ENCODE measurements at regions not wholly inside any gene's neighbourhood (a gene's known extent, or its start where the extent isn't known, plus 50 kb on each side); places are given as distances from the start of the nearest gene placed in this dataset.

DNA sequence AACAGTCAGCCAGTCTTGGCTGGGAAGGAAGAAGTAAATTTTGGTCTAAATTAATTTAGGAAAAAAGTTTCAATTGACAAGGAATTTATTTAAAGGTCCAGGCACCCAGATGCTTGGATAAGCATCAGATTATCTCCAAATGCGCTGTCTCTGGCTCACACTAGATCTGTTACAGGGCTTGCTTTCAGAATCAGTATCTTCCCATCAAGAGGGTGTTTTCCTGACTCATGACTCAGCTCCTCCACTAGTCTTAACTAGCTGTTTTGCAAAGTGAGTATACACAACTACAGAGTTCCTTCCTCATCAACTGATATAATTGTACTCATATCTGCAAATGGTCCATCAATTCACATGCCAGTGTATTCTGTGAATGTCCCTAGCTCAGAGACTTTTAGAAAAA lies 482.1 kb upstream of the CPEB2 start:
- H3K4me3 ChIP-seq: no peak overlapping the region
- peaks cover 0 to 3% (median 0%) of the 10 kb centered on the region in 4 donors for H3K9me3 ChIP-seq
- no peak for DNase-seq (ENCODE audit: low spot score in 2 of 2)
- no peaks in the 10 kb centered on the region for H3K4me1 ChIP-seq
- H3K27ac ChIP-seq: no peak overlapping the region
- 70 to 71% methylated on average over 1 of the region's 1 CpG for WGBS, 2 donors
- H3K36me3 ChIP-seq: no peaks in the 10 kb centered on the region
- TF ChIP-seq, protein P1, sequence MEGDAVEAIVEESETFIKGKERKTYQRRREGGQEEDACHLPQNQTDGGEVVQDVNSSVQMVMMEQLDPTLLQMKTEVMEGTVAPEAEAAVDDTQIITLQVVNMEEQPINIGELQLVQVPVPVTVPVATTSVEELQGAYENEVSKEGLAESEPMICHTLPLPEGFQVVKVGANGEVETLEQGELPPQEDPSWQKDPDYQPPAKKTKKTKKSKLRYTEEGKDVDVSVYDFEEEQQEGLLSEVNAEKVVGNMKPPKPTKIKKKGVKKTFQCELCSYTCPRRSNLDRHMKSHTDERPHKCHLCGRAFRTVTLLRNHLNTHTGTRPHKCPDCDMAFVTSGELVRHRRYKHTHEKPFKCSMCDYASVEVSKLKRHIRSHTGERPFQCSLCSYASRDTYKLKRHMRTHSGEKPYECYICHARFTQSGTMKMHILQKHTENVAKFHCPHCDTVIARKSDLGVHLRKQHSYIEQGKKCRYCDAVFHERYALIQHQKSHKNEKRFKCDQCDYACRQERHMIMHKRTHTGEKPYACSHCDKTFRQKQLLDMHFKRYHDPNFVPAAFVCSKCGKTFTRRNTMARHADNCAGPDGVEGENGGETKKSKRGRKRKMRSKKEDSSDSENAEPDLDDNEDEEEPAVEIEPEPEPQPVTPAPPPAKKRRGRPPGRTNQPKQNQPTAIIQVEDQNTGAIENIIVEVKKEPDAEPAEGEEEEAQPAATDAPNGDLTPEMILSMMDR (IDR thresholded peaks at IDR 0.05): no peak
- TF ChIP-seq POLR2A (IDR thresholded peaks at IDR 0.05): no peak
- no peaks in the 10 kb centered on the region for H3K27me3 ChIP-seq

DNA sequence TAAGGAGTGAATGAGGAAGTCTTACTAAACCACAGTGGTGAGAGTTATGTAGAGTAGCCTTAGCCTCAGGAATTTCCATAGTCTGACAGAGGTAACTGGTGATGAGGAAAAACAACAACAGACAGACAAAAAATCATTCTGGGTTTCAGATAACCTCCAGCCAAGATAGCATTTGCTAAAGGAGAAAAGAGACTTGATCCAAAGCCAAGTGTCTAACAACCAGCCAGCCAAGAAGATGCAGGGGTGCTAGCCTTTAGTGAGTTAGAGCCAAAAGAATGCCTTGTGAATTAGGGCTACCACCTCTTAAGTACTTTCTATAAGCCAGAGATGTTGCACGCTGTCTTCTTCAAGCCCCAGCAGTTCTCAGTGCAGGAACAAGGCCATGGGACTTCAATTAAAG lies 478.0 kb upstream of the CPEB2 start:
- DNase-seq (ENCODE audit: low spot score in 2 of 2): no peak
- Histone ChIP-seq H3K27me3 (no peaks in the 10 kb centered on the region), H3K4me3 (no peak overlapping the region), H3K36me3 (no peaks in the 10 kb centered on the region), H3K27ac (no peak overlapping the region), H3K4me1 (no peaks in the 10 kb centered on the region), H3K9me3 (peaks cover 0 to 3% (median 0%) of the 10 kb centered on the region in 4 donors)
- TF ChIP-seq, protein P1 (IDR thresholded peaks at IDR 0.05): no peak
- TF ChIP-seq POLR2A (IDR thresholded peaks at IDR 0.05) (no peak), EP300 (IDR thresholded peaks at IDR 0.05) (no peak)
- 92 to 100% methylated on average over 1 of the region's 1 CpG for WGBS, 2 donors

DNA sequence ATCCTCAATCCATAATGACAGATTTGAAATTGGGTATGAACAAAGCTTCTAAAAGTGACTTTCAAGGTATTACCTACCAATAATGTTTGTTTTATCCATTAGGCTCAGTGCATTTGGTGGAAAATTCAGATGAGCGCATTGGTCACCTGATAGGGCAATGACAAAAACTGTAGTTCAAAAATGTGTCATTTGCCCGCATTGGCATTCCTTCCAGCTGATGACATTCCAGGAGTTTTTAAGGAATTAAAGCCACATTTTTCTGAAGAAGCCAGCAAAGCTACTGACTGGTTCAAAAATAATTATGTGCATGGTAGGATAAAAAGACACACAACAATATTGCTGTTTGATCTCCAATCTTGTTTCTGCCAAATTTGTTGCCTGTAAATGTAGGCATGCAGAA lies 473.4 kb upstream of the CPEB2 start:
- DNase-seq (ENCODE audit: low spot score in 2 of 2): no peak
- H3K27me3 ChIP-seq: no peaks in the 10 kb centered on the region
- 46 to 76% methylated on average over 2 of the region's 2 CpGs for WGBS, 2 donors

DNA sequence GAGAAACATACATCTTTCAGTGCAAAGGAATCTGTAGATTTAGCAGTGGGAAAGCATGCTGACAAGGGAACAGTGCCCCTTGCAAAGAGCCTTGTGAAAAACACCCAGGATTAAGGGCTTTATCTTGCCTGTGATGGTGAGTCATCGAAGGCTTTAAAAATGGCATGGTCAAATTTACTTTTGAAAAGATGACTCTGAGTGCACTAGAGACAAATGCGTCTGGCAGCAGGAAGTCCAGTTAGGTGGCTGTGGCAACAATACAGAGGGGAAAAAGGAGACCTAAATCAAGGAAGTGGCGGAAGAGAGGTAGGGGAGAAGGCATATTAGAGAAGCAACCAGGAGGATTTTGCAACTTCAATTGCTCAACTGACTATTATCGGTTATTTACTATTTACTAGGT lies 472.6 kb upstream of the CPEB2 start:
- no peaks in the 10 kb centered on the region for H3K27me3 ChIP-seq
- H3K4me3 ChIP-seq: no peak overlapping the region
- no peak overlapping the region for H3K27ac ChIP-seq
- TF ChIP-seq EP300 (IDR thresholded peaks at IDR 0.05) (no peak), POLR2A (IDR thresholded peaks at IDR 0.05) (no peak)
- TF ChIP-seq, protein P1 (IDR thresholded peaks at IDR 0.05): no peak
- no peaks in the 10 kb centered on the region for H3K4me1 ChIP-seq
- no peaks in the 10 kb centered on the region for H3K9me3 ChIP-seq
- DNase-seq (ENCODE audit: low spot score in 2 of 2): no peak
- 60 to 64% methylated on average over 4 of the region's 4 CpGs for WGBS, 2 donors
- H3K36me3 ChIP-seq: no peaks in the 10 kb centered on the region

More for the DNA sequence above, 473.4 kb upstream of the CPEB2 start:
- Histone ChIP-seq H3K4me1 (no peaks in the 10 kb centered on the region), H3K9me3 (no peaks in the 10 kb centered on the region), H3K27ac (no peak overlapping the region), H3K36me3 (no peaks in the 10 kb centered on the region), H3K4me3 (no peak overlapping the region)
- no peak for TF ChIP-seq POLR2A (IDR thresholded peaks at IDR 0.05)
- TF ChIP-seq, protein P1 (IDR thresholded peaks at IDR 0.05): no peak

DNA sequence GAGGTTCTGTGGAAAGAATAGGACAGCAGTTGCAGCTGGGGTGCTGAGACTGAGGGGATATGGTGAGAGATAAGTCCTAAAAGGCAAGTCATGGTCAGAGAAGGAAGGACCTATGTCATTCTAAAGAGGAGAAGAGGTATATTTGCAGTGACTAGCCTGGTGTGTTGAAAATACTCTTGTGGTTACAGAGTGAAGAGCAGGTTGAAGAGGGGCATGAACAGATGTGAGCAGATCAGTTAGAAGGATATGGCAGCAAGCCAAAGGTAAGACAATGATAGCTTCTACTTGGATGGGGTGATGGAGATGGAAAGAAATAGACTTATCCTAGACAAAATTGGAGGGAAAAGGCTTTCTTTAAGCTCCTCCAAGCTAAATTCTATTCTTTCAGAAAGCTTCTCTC lies 469.8 kb upstream of the CPEB2 start:
- H3K9me3 ChIP-seq: no peaks in the 10 kb centered on the region
- TF ChIP-seq EP300 (IDR thresholded peaks at IDR 0.05) (no peak), POLR2A (IDR thresholded peaks at IDR 0.05) (no peak)
- TF ChIP-seq, protein P1 (IDR thresholded peaks at IDR 0.05): no peak
- DNase-seq (ENCODE audit: low spot score in 2 of 2): no peak
- H3K27me3 ChIP-seq: no peaks in the 10 kb centered on the region
- no peak overlapping the region for H3K27ac ChIP-seq
- H3K36me3 ChIP-seq: no peaks in the 10 kb centered on the region
- H3K4me1 ChIP-seq: no peaks in the 10 kb centered on the region
- no peak overlapping the region for H3K4me3 ChIP-seq

Measured in tibial nerve (tissue), 4 donors.